ENCODE measurements at regions not wholly inside any gene's neighbourhood (a gene's known extent, or its start where the extent isn't known, plus 50 kb on each side); places are given as distances from the start of the nearest gene placed in this dataset.
A peak's percentile ranks its signal among the peaks of the same experiment; 100 is the strongest.

DNA sequence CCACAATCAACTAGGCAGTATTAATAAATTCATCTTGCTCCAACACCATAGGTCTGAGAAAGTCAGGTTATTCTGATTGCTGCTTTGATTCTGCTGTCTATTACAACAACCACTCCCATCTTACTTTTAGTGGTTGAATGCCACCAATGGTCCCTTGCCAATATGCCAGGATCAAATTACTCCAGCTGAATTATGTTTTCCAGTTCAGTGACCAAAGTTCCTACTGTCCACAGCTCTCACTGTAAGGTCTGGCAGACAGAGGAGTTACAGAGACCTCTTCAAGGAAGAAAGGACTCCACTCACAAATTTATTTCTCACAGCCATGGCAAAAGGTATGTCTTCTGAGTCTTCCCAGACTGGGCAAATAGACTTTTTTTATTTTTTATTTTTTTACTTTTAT is 557.0 kb downstream of the HAO1 start:
- no peak overlapping the region for H3K27ac ChIP-seq (replicated peaks; ENCODE audit: low read length)
- no peaks in the 10 kb centered on the region for H3K4me1 ChIP-seq (ENCODE audit: control insufficient read depth in 2 of 2, insufficient read depth in 1 of 2, low read depth in 1 of 2, low read length in 2 of 2)
- H3K23ac ChIP-seq (ENCODE audit: low read depth, low read length, poor library complexity) = no peak overlapping the region
- no peak overlapping the region for H3K18ac ChIP-seq (ENCODE audit: low read length)
- no peak overlapping the region for H3K4me2 ChIP-seq (ENCODE audit: insufficient read depth, low read length, poor library complexity, severe bottlenecking)
- no peak overlapping the region for H4K91ac ChIP-seq (ENCODE audit: low read depth, low read length, poor library complexity)
- no peak overlapping the region for H2BK5ac ChIP-seq (ENCODE audit: low read length)
- H3K79me1 ChIP-seq (ENCODE audit: low read depth, low read length) = no peaks in the 10 kb centered on the region
- H2BK120ac ChIP-seq (ENCODE audit: low read depth, low read length) = no peak overlapping the region
- no peak for DNase-seq (ENCODE audit: low spot score)
- no peaks in the 10 kb centered on the region for H3K9me3 ChIP-seq (replicated peaks in 1 of 2; ENCODE audit: control insufficient read depth in 2 of 2, insufficient read depth in 1 of 2, low read depth in 1 of 2, low read length in 2 of 2)
- H2AFZ ChIP-seq (ENCODE audit: low read length) = no peak overlapping the region
- no peak overlapping the region for H2AK5ac ChIP-seq (ENCODE audit: low read depth, low read length)
- no peak overlapping the region for H2BK15ac ChIP-seq (ENCODE audit: low read length)
- no peak overlapping the region for H3K14ac ChIP-seq (ENCODE audit: low read length)
- no peaks in the 10 kb centered on the region for H3K27me3 ChIP-seq (ENCODE audit: control insufficient read depth in 3 of 3, insufficient read depth in 3 of 3, low read depth in 1 of 3, low read length in 3 of 3)
- no peak overlapping the region for H2BK12ac ChIP-seq (ENCODE audit: low read length)
- no peaks in the 10 kb centered on the region for H3K36me3 ChIP-seq (replicated peaks in 1 of 2; ENCODE audit: control insufficient read depth in 2 of 2, insufficient read depth in 2 of 2, low read length in 2 of 2)
- H3K4me3 ChIP-seq (ENCODE audit: low read length in 2 of 2) = no peak overlapping the region
- H3K4ac ChIP-seq (ENCODE audit: low read length) = no peak overlapping the region
- H3K9ac ChIP-seq (ENCODE audit: low read depth, low read length, poor library complexity) = no peak overlapping the region
- no peak overlapping the region for H4K8ac ChIP-seq (ENCODE audit: low read depth, low read length)

DNA sequence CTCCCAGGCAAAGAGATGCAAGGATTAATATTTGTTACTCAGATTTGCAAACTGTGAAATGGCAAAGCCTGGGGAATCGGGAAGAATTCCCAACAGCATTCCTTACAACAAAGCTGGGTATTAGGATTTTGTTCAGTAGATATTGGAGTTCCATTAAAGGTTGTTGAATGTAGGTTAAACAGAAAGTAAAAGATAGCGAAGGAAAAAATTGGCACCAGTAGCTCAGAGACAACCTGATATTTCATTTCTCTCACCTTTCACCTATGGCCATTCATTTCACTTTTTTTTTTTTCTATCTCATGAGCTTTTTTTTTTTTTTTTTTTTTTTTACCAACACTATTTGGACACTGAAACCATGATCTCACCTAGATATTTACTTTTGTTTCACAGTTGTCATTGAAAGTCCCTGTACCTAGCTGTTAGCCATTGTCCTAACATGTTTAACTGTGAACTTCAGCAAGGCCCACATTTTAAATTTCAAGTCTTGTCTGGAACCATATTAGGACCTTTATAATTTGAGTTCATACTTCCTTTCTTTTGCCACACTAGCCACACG is 552.5 kb downstream of the HAO1 start:
- no peak overlapping the region for H3K9ac ChIP-seq (ENCODE audit: low read depth, low read length, poor library complexity)
- no peaks in the 10 kb centered on the region for H3K9me3 ChIP-seq (replicated peaks in 1 of 2; ENCODE audit: control insufficient read depth in 2 of 2, insufficient read depth in 1 of 2, low read depth in 1 of 2, low read length in 2 of 2)
- no peaks in the 10 kb centered on the region for H3K27me3 ChIP-seq (ENCODE audit: control insufficient read depth in 3 of 3, insufficient read depth in 3 of 3, low read depth in 1 of 3, low read length in 3 of 3)
- H3K18ac ChIP-seq (ENCODE audit: low read length) = no peak overlapping the region
- no peak overlapping the region for H3K4me2 ChIP-seq (ENCODE audit: insufficient read depth, low read length, poor library complexity, severe bottlenecking)
- H3K36me3 ChIP-seq (replicated peaks in 1 of 2; ENCODE audit: control insufficient read depth in 2 of 2, insufficient read depth in 2 of 2, low read length in 2 of 2) = no peaks in the 10 kb centered on the region
- H3K4me3 ChIP-seq (ENCODE audit: low read length in 2 of 2) = no peak overlapping the region
- H3K4me1 ChIP-seq (ENCODE audit: control insufficient read depth in 2 of 2, insufficient read depth in 1 of 2, low read depth in 1 of 2, low read length in 2 of 2) = peaks cover 0 to 10% of the 10 kb centered on the region in 2 donors
- H2AFZ ChIP-seq (ENCODE audit: low read length) = no peak overlapping the region
- 100% methylated on average over 1 of the region's 3 CpGs; no CpG with 5 or more reads in 1 of the 2 donors for WGBS, 2 donors (ENCODE audit: extremely low coverage in 2 of 2, insufficient read length in 2 of 2, insufficient replicate concordance in 1 of 2)
- H3K27ac ChIP-seq (replicated peaks; ENCODE audit: low read length) = no peak overlapping the region
- H3K23ac ChIP-seq (ENCODE audit: low read depth, low read length, poor library complexity) = no peak overlapping the region
- H2BK15ac ChIP-seq (ENCODE audit: low read length) = no peak overlapping the region
- DNase-seq (ENCODE audit: low spot score) = no peak
- no peak overlapping the region for H3K4ac ChIP-seq (ENCODE audit: low read length)
- H3K79me1 ChIP-seq (ENCODE audit: low read depth, low read length) = no peaks in the 10 kb centered on the region
- H2BK5ac ChIP-seq (ENCODE audit: low read length) = no peak overlapping the region
- no peak overlapping the region for H4K8ac ChIP-seq (ENCODE audit: low read depth, low read length)
- H2AK5ac ChIP-seq (ENCODE audit: low read depth, low read length) = no peak overlapping the region
- H2BK12ac ChIP-seq (ENCODE audit: low read length) = no peak overlapping the region
- no peak overlapping the region for H3K14ac ChIP-seq (ENCODE audit: low read length)
- no peak overlapping the region for H2BK120ac ChIP-seq (ENCODE audit: low read depth, low read length)
- no peak overlapping the region for H4K91ac ChIP-seq (ENCODE audit: low read depth, low read length, poor library complexity)

DNA sequence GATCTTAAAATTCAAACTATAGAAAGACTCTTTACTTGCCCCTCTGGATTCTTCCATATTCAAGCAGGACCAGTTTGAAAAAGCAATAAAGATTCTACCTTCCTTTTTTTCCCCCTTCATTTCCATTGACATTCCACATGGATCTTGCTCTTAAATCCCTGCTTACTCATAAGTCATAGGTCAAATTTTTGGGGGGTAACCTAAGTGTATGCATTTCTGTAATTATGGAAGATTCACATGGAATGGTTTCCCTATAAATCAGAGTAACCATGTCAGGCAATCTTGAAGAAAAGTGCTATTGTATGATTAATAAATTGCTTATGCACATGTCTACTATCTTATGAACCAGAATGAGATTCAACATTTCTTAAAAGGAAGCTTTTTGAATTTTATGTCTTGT is 551.0 kb downstream of the HAO1 start:
- Histone ChIP-seq H4K91ac (ENCODE audit: low read depth, low read length, poor library complexity) (no peak overlapping the region), H3K79me1 (ENCODE audit: low read depth, low read length) (no peaks in the 10 kb centered on the region), H3K9me3 (replicated peaks in 1 of 2; ENCODE audit: control insufficient read depth in 2 of 2, insufficient read depth in 1 of 2, low read depth in 1 of 2, low read length in 2 of 2) (no peaks in the 10 kb centered on the region), H3K23ac (ENCODE audit: low read depth, low read length, poor library complexity) (no peak overlapping the region), H3K27me3 (ENCODE audit: control insufficient read depth in 3 of 3, insufficient read depth in 3 of 3, low read depth in 1 of 3, low read length in 3 of 3) (no peaks in the 10 kb centered on the region), H3K4me3 (ENCODE audit: low read length in 2 of 2) (no peak overlapping the region), H3K4me2 (ENCODE audit: insufficient read depth, low read length, poor library complexity, severe bottlenecking) (no peak overlapping the region), H2BK15ac (ENCODE audit: low read length) (no peak overlapping the region), H3K27ac (replicated peaks; ENCODE audit: low read length) (no peak overlapping the region), H3K4ac (ENCODE audit: low read length) (no peak overlapping the region), H2BK120ac (ENCODE audit: low read depth, low read length) (no peak overlapping the region), H3K36me3 (replicated peaks in 1 of 2; ENCODE audit: control insufficient read depth in 2 of 2, insufficient read depth in 2 of 2, low read length in 2 of 2) (no peaks in the 10 kb centered on the region), H4K8ac (ENCODE audit: low read depth, low read length) (no peak overlapping the region), H3K9ac (ENCODE audit: low read depth, low read length, poor library complexity) (no peak overlapping the region), H2AFZ (ENCODE audit: low read length) (no peak overlapping the region), H3K18ac (ENCODE audit: low read length) (no peak overlapping the region), H3K4me1 (ENCODE audit: control insufficient read depth in 2 of 2, insufficient read depth in 1 of 2, low read depth in 1 of 2, low read length in 2 of 2) (peaks cover 0 to 11% of the 10 kb centered on the region in 2 donors), H3K14ac (ENCODE audit: low read length) (no peak overlapping the region), H2AK5ac (ENCODE audit: low read depth, low read length) (no peak overlapping the region), H2BK12ac (ENCODE audit: low read length) (no peak overlapping the region), H2BK5ac (ENCODE audit: low read length) (no peak overlapping the region)
- DNase-seq (ENCODE audit: low spot score) = no peak

DNA sequence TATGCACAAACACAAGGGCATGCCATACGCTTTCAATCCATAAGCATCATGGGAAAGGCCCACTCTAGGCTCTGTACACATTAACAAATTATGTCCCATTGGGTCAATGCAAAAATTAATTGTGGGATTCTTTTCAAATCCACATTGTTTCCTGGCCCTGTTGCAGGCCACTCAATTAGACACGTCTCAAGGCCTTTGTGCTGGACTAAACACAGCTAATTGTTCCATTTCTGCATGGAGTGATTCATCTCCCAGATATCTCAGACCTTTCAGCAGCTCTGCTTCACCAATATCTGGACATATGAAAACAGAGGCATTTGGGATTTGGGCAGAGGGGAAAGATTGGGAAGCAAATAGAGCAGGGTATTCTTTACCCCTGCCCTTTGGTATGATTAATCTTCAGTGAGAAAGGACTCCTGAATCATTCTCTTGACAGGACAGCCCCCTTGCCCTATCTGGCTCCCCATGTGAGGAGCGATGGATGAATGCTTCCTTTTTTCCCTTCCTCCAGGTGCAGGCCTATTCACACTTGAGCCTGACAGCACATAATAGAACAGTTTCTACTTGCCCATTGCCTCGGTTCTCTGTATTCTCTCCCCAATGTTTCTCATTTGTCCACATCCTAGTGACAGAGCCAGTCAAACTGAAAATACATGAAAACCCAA is 547.6 kb downstream of the HAO1 start:
- DNase-seq (ENCODE audit: low spot score) = peak; percentile 9
- H3K18ac ChIP-seq (ENCODE audit: low read length) = no peak overlapping the region
- H2AFZ ChIP-seq (ENCODE audit: low read length) = no peak overlapping the region
- H2BK12ac ChIP-seq (ENCODE audit: low read length) = no peak overlapping the region
- no peak overlapping the region for H4K91ac ChIP-seq (ENCODE audit: low read depth, low read length, poor library complexity)
- H4K8ac ChIP-seq (ENCODE audit: low read depth, low read length) = no peak overlapping the region
- H3K9me3 ChIP-seq (replicated peaks in 1 of 2; ENCODE audit: control insufficient read depth in 2 of 2, insufficient read depth in 1 of 2, low read depth in 1 of 2, low read length in 2 of 2) = no peaks in the 10 kb centered on the region
- H3K4ac ChIP-seq (ENCODE audit: low read length) = no peak overlapping the region
- H3K36me3 ChIP-seq (replicated peaks in 1 of 2; ENCODE audit: control insufficient read depth in 2 of 2, insufficient read depth in 2 of 2, low read length in 2 of 2) = no peaks in the 10 kb centered on the region
- H3K14ac ChIP-seq (ENCODE audit: low read length) = no peak overlapping the region
- no peak overlapping the region for H2AK5ac ChIP-seq (ENCODE audit: low read depth, low read length)
- H3K79me1 ChIP-seq (ENCODE audit: low read depth, low read length) = no peaks in the 10 kb centered on the region
- WGBS, 2 donors (ENCODE audit: extremely low coverage in 2 of 2, insufficient read length in 2 of 2, insufficient replicate concordance in 1 of 2) = no CpG with 5 or more reads among the region's 4 CpGs
- no peak overlapping the region for H2BK5ac ChIP-seq (ENCODE audit: low read length)
- no peaks in the 10 kb centered on the region for H3K27me3 ChIP-seq (ENCODE audit: control insufficient read depth in 3 of 3, insufficient read depth in 3 of 3, low read depth in 1 of 3, low read length in 3 of 3)
- peak overlapping the region; percentile 58 for H3K27ac ChIP-seq (replicated peaks; ENCODE audit: low read length)
- H3K9ac ChIP-seq (ENCODE audit: low read depth, low read length, poor library complexity) = no peak overlapping the region
- no peak overlapping the region for H3K23ac ChIP-seq (ENCODE audit: low read depth, low read length, poor library complexity)
- no peak overlapping the region for H2BK120ac ChIP-seq (ENCODE audit: low read depth, low read length)
- H3K4me2 ChIP-seq (ENCODE audit: insufficient read depth, low read length, poor library complexity, severe bottlenecking) = no peak overlapping the region
- peaks cover 0 to 11% of the 10 kb centered on the region in 2 donors for H3K4me1 ChIP-seq (ENCODE audit: control insufficient read depth in 2 of 2, insufficient read depth in 1 of 2, low read depth in 1 of 2, low read length in 2 of 2)
- no peak overlapping the region for H3K4me3 ChIP-seq (ENCODE audit: low read length in 2 of 2)
- H2BK15ac ChIP-seq (ENCODE audit: low read length) = no peak overlapping the region

All from neuronal stem cell (in vitro differentiated cells).